ENCODE measurements at regions not wholly inside any gene's neighbourhood (a gene's known extent, or its start where the extent isn't known, plus 50 kb on each side); places are given as distances from the start of the nearest gene placed in this dataset.

DNA sequence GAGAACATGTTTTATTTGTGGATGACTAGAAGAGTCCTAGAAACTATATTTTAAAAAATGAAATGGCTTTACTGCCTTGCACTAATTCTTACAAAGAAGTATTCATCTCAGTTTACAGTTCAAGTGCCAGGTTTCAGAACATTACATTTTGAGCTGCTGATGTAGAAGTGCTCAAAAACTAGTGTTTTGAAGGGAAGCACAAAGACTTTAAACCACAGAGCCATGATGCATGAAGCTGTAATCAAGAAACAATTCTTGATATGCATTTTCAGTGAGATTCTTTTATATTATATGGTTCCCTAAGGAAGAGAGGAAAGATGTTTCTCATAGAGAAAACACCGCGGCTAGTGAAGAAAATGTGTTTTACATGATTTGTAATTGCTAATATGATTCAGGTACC, 1163.0 kb downstream of the RAPGEF2 start (continued):
- TF ChIP-seq EZH2phosphoT487 (IDR thresholded peaks at IDR 0.05; ENCODE audit: borderline replicate concordance) (no peak), EZH2 (IDR thresholded peaks at IDR 0.05) (no peak), EGR1 (IDR thresholded peaks at IDR 0.05; ENCODE audit: low read depth) (no peak), POLR2AphosphoS5 (IDR thresholded peaks at IDR 0.05; ENCODE audit: low read depth, low read length) (no peak)

DNA sequence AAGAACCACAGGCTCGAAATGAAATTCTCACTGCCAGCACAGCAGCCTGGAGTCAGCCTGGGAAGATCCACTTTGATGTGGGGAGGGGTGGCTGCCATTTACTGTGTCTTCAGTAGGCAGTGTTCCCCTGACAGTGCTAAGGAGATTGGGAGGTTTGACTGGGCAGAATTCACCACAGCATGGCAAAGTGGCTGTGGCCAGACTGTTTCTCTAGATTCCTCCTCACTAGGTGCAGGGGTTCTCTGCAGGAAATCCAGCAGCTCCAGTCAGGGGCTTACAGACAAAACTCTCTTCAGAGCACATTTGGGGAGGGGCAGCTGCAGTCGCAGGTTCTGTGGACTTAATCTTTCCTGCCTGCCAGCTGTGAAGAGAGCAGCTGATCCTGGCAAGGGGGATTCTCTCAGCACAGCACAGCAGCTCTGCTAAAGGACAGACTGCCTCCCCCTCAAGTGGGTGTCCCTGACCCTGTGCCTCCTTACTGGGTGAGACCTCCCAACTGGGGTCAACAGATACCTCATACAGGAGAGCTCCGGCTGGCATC, 1174.0 kb downstream of the RAPGEF2 start:
- Histone ChIP-seq H3K27me3 (ENCODE audit: insufficient read depth, low read length) (no peaks in the 10 kb centered on the region), H3K9me2 (ENCODE audit: insufficient read depth) (no peaks in the 10 kb centered on the region), H3K4me3 (replicated peaks in 1 of 2; ENCODE audit: low read depth in 1 of 2, low read length in 2 of 2) (no peak overlapping the region), H3K4me2 (ENCODE audit: low read length) (no peak overlapping the region), H2AFZ (ENCODE audit: low read depth, low read length, poor library complexity, severe bottlenecking) (no peak overlapping the region), H3K9ac (ENCODE audit: low read length) (no peak overlapping the region), H3K36me3 (ENCODE audit: control insufficient read depth in 1 of 2, insufficient read depth in 2 of 2, low read length in 2 of 2) (no peaks in the 10 kb centered on the region), H3K79me2 (ENCODE audit: insufficient read depth, low read length) (no peaks in the 10 kb centered on the region), H3K9me3 (ENCODE audit: control insufficient read depth in 1 of 2, insufficient read depth in 1 of 2, low read depth in 1 of 2, low read length in 2 of 2) (no peaks in the 10 kb centered on the region), H3K4me1 (ENCODE audit: control insufficient read depth in 1 of 2, insufficient read depth in 2 of 2, low read length in 2 of 2) (no peaks in the 10 kb centered on the region), H3K27ac (ENCODE audit: low read depth, low read length) (no peak overlapping the region), H4K20me1 (ENCODE audit: insufficient read depth) (no peaks in the 10 kb centered on the region)
- intact Hi-C loops (cut with micrococcal nuclease), result no loop called here
- no peak for DNase-seq (ENCODE audit: low read depth, low spot score)
- TF ChIP-seq EGR1 (IDR thresholded peaks at IDR 0.05; ENCODE audit: low read depth) (no peak), FOSL1 (IDR thresholded peaks at IDR 0.05; ENCODE audit: low read depth) (no peak), YY1 (IDR thresholded peaks at IDR 0.05; ENCODE audit: extremely low read depth, insufficient replicate concordance, low read depth, low read length) (no peak), ZNF274 (IDR thresholded peaks at IDR 0.05; ENCODE audit: low read depth, low read length) (no peak), ZFX (IDR thresholded peaks at IDR 0.05) (no peak), TCF7L2 (IDR thresholded peaks at IDR 0.05; ENCODE audit: borderline replicate concordance, extremely low read depth, insufficient read depth, insufficient read length) (no peak), JUND (IDR thresholded peaks at IDR 0.05) (no peak)
- TF ChIP-seq, protein P1, sequence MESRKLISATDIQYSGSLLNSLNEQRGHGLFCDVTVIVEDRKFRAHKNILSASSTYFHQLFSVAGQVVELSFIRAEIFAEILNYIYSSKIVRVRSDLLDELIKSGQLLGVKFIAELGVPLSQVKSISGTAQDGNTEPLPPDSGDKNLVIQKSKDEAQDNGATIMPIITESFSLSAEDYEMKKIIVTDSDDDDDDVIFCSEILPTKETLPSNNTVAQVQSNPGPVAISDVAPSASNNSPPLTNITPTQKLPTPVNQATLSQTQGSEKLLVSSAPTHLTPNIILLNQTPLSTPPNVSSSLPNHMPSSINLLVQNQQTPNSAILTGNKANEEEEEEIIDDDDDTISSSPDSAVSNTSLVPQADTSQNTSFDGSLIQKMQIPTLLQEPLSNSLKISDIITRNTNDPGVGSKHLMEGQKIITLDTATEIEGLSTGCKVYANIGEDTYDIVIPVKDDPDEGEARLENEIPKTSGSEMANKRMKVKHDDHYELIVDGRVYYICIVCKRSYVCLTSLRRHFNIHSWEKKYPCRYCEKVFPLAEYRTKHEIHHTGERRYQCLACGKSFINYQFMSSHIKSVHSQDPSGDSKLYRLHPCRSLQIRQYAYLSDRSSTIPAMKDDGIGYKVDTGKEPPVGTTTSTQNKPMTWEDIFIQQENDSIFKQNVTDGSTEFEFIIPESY (IDR thresholded peaks at IDR 0.05; ENCODE audit: extremely low read depth, insufficient replicate concordance, low read length), result no peak
- TF ChIP-seq, protein P2, sequence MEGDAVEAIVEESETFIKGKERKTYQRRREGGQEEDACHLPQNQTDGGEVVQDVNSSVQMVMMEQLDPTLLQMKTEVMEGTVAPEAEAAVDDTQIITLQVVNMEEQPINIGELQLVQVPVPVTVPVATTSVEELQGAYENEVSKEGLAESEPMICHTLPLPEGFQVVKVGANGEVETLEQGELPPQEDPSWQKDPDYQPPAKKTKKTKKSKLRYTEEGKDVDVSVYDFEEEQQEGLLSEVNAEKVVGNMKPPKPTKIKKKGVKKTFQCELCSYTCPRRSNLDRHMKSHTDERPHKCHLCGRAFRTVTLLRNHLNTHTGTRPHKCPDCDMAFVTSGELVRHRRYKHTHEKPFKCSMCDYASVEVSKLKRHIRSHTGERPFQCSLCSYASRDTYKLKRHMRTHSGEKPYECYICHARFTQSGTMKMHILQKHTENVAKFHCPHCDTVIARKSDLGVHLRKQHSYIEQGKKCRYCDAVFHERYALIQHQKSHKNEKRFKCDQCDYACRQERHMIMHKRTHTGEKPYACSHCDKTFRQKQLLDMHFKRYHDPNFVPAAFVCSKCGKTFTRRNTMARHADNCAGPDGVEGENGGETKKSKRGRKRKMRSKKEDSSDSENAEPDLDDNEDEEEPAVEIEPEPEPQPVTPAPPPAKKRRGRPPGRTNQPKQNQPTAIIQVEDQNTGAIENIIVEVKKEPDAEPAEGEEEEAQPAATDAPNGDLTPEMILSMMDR (IDR thresholded peaks at IDR 0.05 in 2 of 3, conservative IDR thresholded peaks at IDR 0.05 in 1 of 3; ENCODE audit: borderline replicate concordance in 1 of 3, insufficient read depth in 1 of 3, low read depth in 2 of 3, low read length in 2 of 3), result no peak
- RAD21 ChIA-PET (ENCODE audit: low non-redundant PET in 1 of 2, low total read pairs in 2 of 2, uncharacterized antibody in 2 of 2, unreplicated experiment in 2 of 2), result no interaction called here
- CTCF ChIA-PET, result no interaction called here
- BruUV-seq (replicated peaks), result no TSS peak
- POLR2A ChIA-PET, result no interaction called here
- no peak for ATAC-seq

Data from HCT116 (cell line).